ENCODE measurements at regions not wholly inside any gene's neighbourhood (a gene's known extent, or its start where the extent isn't known, plus 50 kb on each side); places are given as distances from the start of the nearest gene placed in this dataset.
"Not testable (repeated sequence)": the region's sequence is repeated elsewhere in the genome, so short reads cannot be mapped to it uniquely, and the experiment has no call there.

- peak; percentile 39 for DNase-seq
Measured at GRCh38 chr10:28393956-28394568, 91.2 kb upstream of the MPP7 start.

GRCh38 chr10:28396331-28396730 lies 93.5 kb upstream of the MPP7 start:
- no peak for DNase-seq

- DNase-seq = no peak
Measured at GRCh38 chr10:28397229-28397628, 94.4 kb upstream of the MPP7 start.

- DNase-seq = no peak
Measured at GRCh38 chr10:28400176-28400575, 97.3 kb upstream of the MPP7 start.

GRCh38 chr10:28400681-28401080 lies 97.8 kb upstream of the MPP7 start:
- no peak for DNase-seq

GRCh38 chr10:28402611-28403073 lies 99.8 kb upstream of the MPP7 start:
- DNase-seq = not testable (repeated sequence)

- DNase-seq = no peak
Measured at GRCh38 chr10:28403090-28403489, 100.2 kb upstream of the MPP7 start.

GRCh38 chr10:28408237-28408777 lies 105.4 kb upstream of the MPP7 start:
- DNase-seq = no peak

GRCh38 chr10:28410420-28411135 lies 107.7 kb upstream of the MPP7 start:
- no peak for DNase-seq

GRCh38 chr10:28411136-28411460 lies 108.2 kb upstream of the MPP7 start:
- DNase-seq = no peak

GRCh38 chr10:28411648-28412047 lies 108.8 kb upstream of the MPP7 start:
- no peak for DNase-seq

GRCh38 chr10:28418069-28418468 lies 114.8 kb upstream of the WAC start:
- no peak for DNase-seq

GRCh38 chr10:28425422-28425821 lies 107.5 kb upstream of the WAC start:
- DNase-seq = no peak

- DNase-seq = no peak
Measured at GRCh38 chr10:28426392-28427159, 106.3 kb upstream of the WAC start.

- DNase-seq = no peak
Measured at GRCh38 chr10:28427376-28427775, 105.5 kb upstream of the WAC start.

GRCh38 chr10:28429045-28429444 lies 103.9 kb upstream of the WAC start:
- no peak for DNase-seq

GRCh38 chr10:28429573-28430216 lies 103.2 kb upstream of the WAC start:
- DNase-seq = no peak

GRCh38 chr10:28431139-28431538 lies 101.8 kb upstream of the WAC start:
- no peak for DNase-seq

GRCh38 chr10:28432210-28432676 lies 100.7 kb upstream of the WAC start:
- peak; percentile 50 for DNase-seq

GRCh38 chr10:28434063-28434462 lies 98.9 kb upstream of the WAC start:
- no peak for DNase-seq

- no peak for DNase-seq
Measured at GRCh38 chr10:28442403-28442802, 90.5 kb upstream of the WAC start.

GRCh38 chr10:28444031-28444430 lies 88.9 kb upstream of the WAC start:
- no peak for DNase-seq

GRCh38 chr10:28445516-28445915 lies 87.4 kb upstream of the WAC start:
- DNase-seq = no peak

All from NCI-H774 (cell line).